CD4-positive, alpha-beta T cell treated with Interleukin-17A for 4 hours (primary cell): ENCODE measurements at regions not wholly inside any gene's neighbourhood (a gene's known extent, or its start where the extent isn't known, plus 50 kb on each side); places are given as distances from the start of the nearest gene placed in this dataset.
"Not testable (repeated sequence)": the region's sequence is repeated elsewhere in the genome, so short reads cannot be mapped to it uniquely, and the experiment has no call there.

Source experiments
- DNase-seq: peaks from one replicate; pipeline ENCODE4 v3.0.0-alpha.2; 2020; ENCODE audit warnings: mixed read lengths

DNA sequence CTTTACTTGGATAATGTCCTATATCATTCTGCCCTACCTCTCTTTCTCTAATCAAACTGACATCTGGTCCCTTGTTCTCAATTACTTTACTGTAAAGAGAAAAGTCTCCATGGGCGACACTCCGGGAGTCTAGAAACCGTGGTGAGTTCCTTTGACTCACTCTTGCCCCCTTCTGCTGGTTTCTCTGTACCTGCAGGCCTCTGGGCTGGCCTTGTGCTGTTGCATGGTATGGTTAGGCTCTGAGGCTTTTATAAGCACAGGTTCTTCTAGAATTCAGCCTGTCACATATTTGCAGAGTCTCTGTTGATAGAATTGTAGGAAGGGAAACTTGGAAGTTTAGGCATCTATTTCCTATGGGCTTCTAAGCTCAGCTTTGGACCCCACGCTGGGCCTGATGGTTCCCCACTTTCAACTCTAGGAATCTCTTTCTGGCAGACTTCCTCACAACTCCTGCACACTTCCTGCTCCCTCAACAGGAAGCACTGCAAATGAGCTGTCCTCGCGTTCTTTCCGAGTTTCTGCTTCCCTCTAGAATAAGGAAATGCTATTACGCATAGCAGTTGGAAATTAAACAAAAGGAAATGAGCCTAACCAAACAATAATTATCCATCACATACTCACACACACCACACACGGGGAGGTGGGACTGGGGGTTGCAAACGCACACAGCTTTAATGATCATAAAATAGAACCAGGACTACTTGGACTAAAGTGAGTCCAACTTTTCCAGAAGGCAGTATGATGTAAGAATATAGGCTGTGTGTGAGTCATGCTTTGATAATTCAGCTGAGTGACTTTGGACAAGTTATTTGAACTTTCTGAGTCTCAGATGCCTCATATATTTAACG is 683.3 kb downstream of the QKI start:
- DNase-seq = no peak

DNA sequence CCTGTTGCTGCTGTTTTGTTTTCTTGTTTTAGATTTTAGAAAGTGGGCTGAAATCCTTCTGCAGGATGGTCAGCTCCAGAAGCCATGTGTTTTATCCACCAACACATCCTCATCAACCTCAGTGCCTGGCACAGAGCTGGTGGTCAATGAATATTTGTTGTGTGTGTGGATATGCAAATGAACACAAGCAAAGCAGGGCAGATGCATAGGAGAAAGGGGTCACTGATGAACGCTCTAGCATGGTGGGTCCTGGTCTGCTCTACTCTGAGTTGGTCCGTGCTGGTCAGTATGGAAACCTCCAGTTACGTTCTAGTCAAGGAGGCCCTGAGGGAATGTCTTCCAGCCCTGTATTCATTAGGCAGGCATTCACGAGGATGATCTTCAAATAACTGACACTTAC is 682.5 kb downstream of the QKI start:
- no peak for DNase-seq

DNA sequence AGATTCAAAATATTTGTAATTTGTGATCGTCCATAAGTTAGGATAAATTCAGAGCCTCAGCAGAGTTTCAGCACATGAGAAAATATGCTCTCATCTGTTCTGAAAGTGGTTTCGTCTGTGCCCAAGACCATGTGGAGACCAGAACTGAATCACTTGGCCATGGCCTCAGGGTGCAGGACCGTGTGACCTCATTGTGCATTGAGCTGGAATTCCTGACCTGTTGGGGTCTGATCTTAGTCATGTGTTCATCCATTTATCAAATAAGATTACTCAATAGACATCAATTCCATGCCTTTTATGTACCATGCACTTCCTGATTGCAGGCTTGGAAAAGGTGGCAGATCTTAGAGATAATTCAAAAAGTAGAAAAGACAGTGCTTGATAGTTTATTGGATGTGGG is 680.5 kb downstream of the QKI start:
- no peak for DNase-seq

- DNase-seq = no peak
Measured at GRCh38 chr6:164087870-164088269, 673.4 kb downstream of the QKI start.

GRCh38 chr6:164087211-164087610 is 672.7 kb downstream of the QKI start:
- DNase-seq = no peak

DNA sequence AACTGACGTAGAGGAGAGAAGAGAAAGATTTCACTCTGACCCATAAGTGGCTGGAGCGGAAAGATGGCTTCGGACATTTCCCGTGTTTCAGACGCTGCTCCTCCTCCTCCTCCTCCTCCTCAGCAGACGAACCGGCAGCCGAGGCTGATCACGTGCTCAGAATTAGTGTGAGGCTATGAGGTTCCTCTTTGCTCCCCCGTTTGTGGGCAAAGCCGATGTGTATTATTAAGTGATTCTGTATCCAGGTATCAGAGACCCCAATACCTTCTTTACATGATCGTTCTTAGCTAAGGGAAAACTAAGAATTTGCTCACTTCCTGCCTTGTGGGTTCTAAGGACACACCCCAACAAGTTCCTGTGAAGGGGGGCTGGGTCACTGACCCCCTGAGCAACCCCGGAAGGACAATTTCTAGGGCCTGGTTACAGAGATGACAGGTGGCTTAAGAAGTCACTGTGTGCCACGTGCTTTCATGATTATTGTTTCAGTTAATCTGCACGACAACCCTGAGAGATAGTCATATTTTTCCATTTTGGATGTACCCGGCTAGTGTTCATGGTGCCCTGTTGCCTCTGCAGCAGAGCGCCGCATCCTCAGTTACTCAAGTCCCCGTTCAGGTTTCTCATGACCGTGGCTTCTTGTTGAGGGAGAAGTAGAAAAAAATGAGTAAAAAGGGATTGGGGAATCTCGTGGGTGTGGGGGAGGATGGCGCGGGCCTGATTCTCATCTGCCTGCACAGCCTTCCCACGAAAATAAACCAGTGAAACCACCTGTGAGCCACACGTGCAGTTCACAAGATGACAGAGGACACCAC is 671.8 kb downstream of the QKI start:
- DNase-seq = no peak

GRCh38 chr6:164085091-164086075 is 670.9 kb downstream of the QKI start:
- no peak for DNase-seq

- no peak for DNase-seq
Measured at GRCh38 chr6:164079275-164079600, 664.7 kb downstream of the QKI start.

DNA sequence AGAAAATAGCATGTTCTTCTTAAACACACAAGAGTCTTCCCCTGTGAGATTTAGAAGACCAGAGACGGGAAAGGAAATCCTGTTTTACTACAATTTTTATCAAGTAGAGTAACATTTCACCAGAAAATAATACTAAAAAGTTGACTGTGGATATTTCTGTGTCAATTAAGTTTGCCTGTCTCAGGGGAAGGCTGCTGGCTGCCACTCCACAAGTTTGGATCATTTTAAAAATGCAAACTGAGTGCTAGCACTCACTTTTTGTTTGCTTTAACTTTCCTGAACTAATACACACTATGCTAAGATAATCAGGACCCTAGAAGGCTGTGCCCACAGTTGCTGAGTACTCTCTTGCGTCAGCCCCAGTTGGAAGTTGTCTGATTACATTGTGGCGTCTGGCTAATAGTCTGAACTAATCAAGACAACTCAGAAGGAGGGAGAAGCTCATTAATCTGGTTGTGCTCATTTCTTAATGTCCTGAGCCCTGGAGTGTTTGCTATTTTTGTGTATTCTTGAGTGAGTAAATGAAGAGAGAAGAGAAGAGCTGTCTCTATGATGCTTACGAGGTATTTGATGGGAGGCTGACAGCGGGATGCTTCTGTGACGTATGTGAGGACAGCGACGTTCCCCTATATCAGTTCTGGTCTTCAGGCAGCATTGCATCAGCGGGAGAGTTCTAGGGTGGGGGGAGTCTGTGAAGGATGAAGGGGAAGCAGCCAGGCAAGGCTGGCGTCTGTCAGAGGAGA is 664.2 kb downstream of the QKI start:
- DNase-seq = no peak

DNA sequence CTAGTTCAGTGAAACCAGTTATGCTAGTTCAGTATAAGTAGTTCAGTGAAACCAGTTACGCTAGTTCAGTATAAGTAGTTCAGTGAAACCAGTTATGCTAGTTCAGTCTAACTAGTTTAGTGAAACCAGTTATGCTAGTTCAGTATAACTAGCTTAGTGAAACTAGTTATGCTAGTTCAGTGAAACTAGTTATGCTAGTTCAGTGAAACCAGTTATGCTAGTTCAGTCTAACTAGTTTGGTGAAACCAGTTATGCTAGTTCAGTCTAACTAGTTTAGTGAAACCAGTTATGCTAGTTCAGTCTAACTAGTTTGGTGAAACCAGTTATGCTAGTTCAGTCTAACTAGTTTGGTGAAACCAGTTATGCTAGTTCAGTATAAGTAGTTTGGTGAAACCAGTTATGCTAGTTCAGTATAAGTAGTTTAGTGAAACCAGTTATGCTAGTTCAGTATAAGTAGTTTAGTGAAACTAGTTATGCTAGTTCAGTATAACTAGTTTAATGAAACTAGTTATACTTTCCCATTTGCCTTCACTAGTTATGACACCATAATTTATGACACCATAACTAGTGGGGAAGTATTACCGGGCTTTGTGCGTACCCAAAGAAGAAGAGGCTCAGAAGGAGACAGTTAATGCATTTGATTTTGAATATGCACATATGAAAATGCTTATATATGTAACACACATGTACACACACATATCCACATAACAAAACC is 662.5 kb downstream of the QKI start:
- DNase-seq = not testable (repeated sequence)

GRCh38 chr6:164075981-164076615 is 661.6 kb downstream of the QKI start:
- no peak for DNase-seq

DNA sequence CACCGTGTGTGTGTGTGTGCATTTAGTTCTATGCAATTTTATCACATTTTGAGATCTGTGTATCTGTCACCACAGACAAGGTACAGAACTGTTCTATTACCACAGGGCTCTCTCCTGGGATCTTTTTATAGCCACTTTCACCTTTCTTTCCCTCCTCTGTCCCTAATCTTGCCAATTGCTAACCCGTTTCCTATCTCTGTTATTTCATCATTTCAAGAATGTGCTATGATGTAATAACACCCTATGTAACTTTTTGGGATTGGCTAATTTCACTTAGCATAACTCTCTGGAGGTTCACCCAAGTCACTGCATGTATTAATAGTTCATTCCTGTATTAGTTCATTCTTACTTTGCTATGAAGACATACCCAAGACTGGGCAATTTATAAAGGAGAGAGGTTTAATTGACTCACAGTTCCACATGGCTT is 657.7 kb downstream of the QKI start:
- no peak for DNase-seq

DNA sequence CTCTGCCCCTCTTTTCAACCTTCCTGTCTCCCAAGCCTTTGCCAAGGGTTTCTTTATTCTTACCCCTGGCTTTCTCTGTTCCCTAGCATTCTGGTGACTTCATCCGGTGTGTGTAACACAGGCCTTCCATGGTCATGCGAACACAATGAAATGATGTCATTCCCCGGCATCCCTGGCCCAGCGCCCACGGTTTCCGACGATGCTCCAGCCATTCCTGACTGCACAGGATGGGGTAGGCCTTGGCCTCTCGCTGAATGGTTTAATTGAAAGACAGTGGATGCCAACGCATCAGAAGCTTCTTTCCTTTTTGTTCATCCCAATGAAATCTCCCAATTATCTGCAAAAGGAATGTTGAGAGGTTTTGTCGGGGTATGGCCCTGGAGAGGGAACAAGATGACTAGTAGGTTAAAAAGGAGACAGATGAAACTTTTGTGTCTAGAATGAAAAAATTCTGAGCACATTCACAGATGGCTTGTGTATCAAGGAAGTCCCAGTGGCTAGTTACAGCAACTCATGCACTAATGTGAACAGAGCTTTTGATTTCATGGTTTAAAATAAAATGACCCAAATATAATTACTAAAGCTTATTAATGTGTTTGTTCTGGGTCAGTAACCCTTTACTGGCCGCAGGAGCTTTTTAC is 655.0 kb downstream of the QKI start:
- no peak for DNase-seq

- no peak for DNase-seq
Measured at GRCh38 chr6:164068527-164068926, 654.0 kb downstream of the QKI start.

- no peak for DNase-seq
Measured at GRCh38 chr6:164066766-164067165, 652.2 kb downstream of the QKI start.

- no peak for DNase-seq
Measured at GRCh38 chr6:164066335-164066734, 651.8 kb downstream of the QKI start.

DNA sequence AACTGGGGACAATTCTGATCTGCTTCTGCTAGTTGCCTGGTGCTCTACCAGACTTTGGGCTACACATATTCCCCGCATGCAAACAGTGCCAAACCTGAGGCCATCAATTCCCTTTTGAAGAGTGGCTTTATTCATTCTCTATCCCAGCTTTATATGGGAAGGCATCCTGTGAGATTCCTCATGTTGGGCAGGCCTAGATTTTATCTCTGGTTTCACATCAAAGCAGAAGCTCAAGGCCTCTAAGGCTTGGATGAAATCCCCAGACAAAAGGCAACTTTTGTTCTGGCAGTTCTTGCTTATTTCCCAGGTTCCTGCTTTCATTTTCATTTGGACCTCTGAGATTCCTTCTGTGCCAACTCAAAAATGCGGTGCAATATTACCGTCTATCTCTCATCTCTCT is 648.8 kb downstream of the QKI start:
- DNase-seq = no peak

DNA sequence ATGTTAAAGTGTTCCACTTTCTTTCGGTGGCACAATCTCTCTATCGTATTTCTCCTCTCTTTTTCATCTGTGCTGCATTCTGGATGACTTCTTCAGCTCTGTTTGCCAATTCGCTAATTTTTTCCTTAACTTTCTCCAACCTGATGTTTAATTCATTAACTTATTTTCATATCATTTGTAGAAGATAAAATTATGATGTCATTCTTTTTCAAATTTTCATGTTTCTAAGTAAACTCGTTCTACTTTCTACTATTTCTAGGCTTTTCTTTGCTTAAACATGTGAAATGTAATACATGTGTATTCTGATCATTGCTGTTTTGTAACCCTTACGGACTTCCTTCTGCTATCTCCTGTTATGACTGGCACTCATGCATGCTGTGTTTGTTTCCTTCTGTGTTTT is 648.4 kb downstream of the QKI start:
- DNase-seq = no peak

DNA sequence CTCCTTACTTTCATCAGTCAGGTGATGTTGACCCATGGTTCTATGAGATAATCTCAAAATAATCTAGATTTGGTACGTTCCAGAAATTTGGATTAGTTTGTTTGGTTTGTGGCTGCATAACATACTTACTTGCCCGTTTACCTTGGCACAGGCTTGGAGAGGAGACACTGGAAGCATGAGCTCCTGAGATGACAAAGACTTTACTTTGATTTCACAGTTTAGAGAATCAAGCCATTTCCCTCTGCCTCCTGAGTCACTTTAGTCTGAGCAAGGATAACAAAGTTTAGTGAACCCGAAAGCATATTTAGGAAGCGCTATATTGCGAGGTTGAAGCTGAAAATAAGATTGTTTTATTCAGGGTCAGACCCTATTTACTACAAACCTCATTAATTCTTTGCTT is 643.4 kb downstream of the QKI start:
- DNase-seq = no peak

GRCh38 chr6:164051427-164051826 is 636.9 kb downstream of the QKI start:
- DNase-seq = no peak
